NCI-H345 treated with DMSO at 0.1 percent for 48 hours (cell line): ENCODE measurements at regions not wholly inside any gene's neighbourhood (a gene's known extent, or its start where the extent isn't known, plus 50 kb on each side); places are given as distances from the start of the nearest gene placed in this dataset.
"Not testable (repeated sequence)": the region's sequence is repeated elsewhere in the genome, so short reads cannot be mapped to it uniquely, and the experiment has no call there.

Experiments used
- DNase-seq: peaks from one replicate; lab custom pipeline; 2025; ENCODE audit not compliant: unreplicated experiment; lab: John Stamatoyannopoulos, UW

DNA sequence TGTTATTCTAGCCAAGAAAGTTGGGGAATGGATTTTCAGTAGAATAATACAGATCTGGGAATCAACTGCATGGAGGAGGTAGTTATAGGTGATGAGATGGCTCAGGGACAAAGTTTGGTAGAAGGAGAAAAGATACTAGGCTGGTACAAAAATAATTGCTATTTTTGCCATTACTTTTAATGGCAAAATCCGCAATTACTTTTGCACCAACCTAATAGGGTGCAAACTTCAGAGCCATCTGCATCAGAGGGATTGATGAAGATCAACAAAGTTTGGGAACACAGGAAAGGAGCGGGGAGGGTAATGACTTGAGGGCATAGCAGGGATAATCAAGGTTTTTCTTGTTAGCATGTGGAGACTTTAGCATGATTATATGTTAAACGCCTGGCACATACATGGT lies 178.7 kb upstream of the ROPN1B start:
- not testable (repeated sequence) for DNase-seq

DNA sequence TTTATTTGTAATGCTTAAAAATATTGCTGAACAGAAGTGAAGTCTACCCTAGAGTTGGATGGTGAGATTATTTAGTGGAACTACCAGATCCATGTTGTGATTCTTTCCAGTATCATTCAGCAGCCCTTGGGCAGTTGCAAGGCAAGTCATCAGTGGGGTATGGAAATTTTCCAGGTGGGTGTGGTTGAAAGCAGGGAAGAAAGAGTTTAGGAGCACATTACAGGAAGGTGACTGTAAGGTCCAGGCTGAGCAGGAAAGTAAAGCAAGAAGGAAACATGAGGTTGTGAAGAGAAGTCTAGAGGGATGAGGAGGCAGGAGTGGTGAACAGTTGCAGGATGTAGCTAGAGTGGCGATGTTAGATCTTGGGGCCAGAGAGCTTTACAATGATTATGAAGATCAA lies 178.0 kb upstream of the ROPN1B start:
- DNase-seq, result not testable (repeated sequence)

DNA sequence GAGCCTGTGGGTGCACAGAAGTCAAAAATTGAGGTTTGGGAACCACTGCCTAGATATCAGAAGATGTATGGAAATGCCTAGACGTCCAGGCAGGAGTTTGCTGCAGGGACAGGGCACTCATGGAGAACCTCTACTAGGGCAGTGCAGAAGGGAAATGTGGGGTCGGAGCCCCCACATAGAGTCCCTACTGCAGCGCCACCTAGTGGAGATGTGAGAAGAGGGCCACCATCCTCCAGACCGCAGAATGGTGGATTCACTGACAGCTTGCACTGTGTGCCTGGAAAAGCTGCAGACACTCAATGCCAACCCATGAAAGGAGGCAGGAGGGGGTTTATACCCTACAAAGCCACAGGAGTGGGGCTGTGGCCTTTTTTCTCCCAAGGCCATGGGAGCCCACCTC lies 159.0 kb upstream of the ROPN1B start:
- DNase-seq, result not testable (repeated sequence)

DNA sequence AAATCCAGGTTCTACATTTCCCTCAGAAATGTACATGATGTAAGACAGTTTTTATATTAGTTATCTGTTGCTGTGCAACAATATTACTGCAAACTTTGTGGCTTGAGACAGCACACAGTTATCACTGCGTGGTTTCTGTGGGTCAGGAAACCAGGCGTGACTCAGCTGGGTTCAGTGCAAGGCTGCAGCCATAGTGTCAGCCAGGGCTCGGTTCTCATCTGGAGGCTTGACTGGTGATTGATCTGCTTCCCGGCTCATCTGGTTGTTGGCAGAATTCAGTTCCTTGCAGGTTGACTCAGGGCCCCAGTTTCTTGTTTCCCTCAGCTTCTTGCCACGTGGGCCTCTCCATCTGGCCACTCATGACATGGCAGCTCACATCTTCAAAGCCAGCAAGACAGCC lies 146.8 kb upstream of the ROPN1B start:
- DNase-seq, result not testable (repeated sequence)

DNA sequence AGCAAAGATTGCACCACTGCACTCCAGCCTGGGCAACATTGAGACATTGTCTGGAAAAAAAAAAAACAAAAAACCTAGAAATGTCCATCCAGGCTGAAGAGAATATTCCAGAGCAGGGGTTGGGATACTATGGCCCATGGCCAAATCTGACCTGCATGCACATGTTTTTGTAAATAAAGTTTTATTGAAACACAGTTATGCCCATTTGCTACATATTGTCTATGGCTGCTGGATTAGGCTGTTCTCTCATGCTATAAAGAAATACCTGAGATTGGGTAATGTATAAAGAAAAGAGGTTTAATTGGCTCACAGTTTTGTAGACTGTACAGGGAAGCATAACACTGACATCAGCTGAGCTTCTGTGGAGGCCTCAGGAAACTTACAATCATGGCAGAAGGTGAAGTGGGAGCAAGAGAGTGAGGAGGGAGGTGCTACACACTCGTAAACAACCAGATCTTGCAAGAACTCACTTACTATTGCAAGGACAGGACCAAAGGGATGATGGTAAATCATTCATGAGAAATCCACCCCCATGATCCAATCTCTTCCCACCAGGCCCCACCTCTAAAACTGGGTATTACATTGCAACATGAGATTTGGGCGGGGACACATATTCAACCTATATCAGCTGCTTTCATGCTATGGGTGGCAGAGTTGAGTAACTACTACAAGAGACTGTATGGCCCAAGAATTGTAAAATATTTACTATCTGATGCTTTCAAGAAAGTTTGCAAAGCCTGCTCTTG lies 137.8 kb upstream of the ROPN1B start:
- not testable (repeated sequence) for DNase-seq

DNA sequence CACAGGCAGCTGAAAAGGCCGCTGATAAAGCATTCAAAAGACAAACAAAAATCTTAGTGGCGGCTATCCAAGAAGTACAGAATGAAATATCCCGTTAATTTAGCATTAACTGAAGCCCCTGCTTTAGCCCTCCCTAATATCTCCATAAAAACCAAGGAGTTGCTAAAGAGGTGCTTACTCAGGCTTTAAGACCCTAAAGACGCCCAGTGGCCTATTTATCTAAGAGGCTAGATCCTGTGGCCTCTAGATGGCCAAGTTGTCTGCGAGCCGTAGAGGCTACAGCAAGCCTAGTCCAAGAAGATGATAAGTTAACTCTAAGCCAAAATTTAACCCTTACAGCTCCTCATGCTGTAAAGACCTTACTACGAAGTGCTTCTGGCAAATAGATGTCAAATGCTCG lies 133.4 kb upstream of the ROPN1B start:
- not testable (repeated sequence) for DNase-seq

DNA sequence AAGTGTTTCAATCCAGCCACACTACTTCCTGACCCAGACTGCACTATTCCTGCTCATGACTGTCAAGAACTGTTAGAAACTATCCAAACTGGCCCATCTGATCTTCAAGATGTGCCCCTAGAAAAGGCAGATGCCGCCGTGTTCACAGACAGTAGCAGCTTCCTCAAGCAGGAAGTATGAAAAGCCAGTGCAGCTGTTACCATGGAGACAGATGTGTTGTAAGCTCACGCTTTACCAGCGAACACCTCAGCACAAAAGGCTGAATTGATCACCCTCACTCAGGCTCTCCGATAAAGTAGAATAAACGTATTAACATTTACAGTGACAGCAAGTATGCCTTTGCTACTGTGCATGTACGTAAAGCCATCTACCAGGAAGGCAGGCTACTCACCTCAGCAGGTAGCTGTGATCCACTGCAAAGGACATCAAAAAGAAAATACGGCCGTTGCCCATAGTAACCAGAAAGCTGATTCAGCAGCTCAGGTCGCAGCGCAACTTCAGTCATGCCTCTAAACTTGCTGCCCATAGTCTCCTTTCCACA lies 132.9 kb upstream of the ROPN1B start:
- DNase-seq, result not testable (repeated sequence)

DNA sequence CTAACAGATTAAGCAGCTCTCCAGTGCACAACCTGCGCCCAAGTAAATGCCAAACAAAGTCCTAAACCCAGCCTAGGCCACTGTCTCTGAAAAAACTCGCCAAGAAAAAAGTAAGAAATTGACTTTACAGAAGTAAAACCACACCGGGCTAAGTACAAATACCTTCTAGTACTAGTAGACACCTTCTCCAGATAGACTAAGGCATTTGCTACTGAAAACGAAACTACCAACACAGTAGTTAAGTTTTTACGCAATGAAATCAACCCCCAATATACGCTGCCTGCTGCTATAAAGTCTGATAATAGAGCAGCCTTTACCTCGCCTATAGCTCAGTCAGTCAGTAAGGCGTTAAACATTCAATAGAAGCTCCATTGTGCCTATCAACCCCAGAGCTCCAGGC lies 132.2 kb upstream of the ROPN1B start:
- DNase-seq, result not testable (repeated sequence)

DNA sequence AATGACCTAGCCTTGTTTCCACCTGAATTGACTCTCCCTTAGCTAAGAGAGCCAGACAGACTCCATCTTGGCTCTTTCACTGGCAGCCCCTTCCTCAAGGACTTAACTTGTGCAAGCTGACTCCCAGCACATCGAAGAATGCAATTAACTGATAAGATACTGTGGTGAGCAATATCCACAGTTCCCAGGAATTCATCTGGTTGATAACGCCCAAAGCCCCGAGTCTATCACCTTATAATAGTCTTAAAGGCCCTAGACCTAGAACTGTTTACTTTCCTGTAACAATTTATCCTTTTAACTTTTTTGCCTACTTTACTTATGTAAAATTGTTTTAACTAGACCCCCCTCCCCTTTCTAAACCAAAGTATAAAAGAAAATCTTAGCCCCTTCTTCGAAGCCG lies 130.1 kb upstream of the ROPN1B start:
- DNase-seq, result not testable (repeated sequence)

DNA sequence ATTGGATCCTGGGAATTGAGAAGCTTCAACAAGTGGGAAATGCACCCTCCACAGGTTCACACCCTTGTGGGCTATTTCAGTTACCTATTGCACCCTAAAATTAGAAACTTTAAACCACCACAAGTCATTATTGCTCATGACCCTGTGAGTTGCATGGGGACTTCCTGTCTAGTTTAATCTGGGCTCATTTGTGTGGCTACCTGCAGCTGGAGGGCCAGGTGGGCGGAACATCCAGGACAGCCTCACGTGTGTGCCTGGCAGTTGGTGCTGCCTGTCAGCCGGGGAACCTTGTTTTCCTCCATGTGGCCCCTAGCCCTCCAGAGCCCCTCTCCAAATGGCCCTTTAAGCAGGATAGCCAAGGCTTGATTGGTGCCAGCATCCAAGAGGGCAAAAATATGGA lies 128.5 kb upstream of the ROPN1B start:
- not testable (repeated sequence) for DNase-seq

DNA sequence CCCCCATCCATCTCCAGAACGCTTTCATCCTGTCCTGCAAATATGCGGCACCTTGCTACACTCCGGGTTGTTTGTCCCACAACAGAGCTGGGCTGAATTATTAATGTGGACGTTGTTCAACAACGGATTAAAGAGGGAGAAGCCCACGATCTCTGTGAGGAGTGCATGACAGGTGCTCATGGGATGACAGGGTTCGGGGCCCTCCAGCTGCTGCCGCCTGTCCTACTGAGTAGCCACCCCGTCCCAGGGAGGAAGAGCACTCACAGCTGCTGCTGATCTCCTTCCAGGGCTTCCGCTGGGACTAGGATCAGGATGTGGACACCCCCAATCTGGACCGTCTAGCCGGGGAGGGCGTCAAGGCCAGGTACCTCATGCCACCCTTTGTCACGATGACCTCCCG lies 121.0 kb upstream of the ROPN1B start:
- DNase-seq, result not testable (repeated sequence)

DNA sequence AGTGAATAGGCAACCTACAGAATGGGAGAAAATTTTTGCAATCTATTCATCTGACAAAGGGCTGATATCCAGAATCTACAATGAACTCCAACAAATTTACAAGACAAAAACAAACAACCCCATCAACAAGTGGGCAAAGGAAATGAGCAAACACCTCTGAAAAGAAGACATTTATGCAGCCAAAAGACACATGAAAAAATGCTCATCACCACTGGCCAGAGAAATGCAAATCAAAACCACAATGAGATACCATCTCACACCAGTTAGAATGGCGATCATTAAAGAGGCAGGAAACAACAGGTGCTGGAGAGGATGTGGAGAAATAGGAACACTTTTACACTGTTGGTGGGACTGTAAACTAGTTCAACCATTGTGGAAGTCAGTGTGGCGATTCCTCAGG lies 114.0 kb upstream of the ROPN1B start:
- DNase-seq, result not testable (repeated sequence)

DNA sequence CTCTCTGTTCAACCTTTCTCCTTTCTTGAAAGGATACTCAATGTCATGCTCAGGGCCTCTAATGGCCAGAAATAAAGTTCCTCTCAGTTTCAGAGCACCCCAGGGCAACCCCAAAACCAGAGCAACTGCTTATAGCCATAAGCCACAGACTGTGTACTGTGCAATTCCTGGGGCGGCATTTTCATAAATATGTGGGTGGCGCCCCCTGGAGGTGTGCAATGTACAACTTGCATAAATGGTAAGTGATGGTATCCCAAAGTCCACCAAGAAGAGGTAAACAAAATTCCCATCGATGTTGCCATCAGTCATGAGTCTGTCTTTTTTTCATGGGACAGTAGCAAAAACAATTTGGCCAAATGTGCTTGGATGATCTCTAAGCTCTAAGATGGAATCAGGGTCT lies 108.4 kb upstream of the ROPN1B start:
- not testable (repeated sequence) for DNase-seq

DNA sequence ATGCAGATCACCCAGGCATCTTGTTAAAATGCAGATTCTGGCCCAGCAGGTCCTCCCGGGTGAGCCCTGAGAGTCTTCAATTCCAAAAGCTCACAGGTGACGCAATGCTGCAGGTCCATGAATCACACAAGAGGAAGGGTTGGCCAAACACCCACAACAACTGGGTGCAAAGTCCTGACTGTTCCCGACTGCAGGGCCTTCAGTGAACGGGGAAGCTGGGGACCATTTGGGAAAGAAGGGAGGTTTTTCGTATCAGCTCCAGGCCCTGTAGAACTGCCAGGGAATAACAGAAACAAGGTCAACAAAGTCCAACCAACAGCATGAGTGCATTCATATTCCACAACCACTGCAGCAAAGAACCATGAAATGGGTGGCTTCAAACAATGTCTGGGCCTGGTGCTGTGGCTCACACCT lies 106.1 kb upstream of the ROPN1B start:
- not testable (repeated sequence) for DNase-seq

DNA sequence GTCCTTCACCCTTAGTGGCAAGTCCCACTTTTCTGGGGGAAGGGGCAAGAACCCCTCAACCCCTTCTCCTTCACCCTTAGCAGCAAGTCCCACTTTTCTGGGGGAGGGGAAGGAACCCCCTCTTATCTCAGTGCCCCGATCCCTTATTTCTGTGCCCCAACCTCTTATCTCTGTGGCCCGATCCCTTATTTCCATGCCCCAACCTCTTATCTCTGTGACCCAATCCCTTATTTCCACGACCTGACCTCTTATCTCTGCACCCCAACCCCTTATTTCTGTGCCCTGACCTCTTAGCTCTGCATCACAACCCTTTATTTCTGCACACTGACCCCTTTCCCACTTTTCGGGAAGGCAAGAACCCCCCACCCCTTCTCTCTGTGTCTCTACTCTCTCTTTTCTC lies 104.4 kb upstream of the ROPN1B start:
- not testable (repeated sequence) for DNase-seq

DNA sequence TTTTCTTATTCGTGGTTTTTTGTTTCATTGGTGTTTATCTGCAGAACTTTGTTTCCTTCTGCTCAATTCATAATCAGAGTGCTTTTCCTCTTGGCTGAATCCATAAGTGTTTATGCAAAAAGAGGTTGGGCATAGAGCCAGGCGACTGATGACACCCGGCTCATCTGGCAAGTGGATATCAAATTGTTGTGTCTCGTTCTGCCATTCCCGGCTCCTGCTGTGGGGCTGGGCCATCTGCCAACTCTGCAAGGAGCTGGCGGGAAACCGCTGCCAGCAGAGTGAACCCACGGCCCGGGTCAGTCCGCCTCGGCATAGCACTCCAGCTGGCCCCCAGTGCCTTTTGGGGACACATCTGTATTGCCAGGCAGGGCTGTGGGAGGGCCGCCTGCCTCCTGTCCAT lies 83.0 kb upstream of the ROPN1B start:
- DNase-seq, result peak; percentile 85

DNA sequence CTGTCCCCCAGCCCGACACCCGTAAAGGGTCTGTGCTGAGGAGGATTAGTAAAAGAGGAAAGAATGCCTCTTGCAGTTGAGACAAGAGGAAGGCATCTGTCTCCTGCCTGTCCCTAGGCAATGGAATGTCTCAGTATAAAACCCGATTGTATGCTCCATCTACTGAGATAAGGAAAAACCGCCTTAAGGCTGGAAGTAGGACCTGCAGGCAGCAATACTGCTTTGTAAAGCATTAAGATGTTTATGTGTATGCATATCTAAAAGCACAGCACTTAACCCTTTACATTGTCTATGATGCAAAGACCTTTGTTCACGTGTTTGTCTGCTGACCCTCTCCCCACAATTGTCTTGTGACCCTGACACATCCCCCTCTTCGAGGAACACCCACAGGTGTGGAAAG lies 69.8 kb upstream of the ROPN1B start:
- DNase-seq, result not testable (repeated sequence)

DNA sequence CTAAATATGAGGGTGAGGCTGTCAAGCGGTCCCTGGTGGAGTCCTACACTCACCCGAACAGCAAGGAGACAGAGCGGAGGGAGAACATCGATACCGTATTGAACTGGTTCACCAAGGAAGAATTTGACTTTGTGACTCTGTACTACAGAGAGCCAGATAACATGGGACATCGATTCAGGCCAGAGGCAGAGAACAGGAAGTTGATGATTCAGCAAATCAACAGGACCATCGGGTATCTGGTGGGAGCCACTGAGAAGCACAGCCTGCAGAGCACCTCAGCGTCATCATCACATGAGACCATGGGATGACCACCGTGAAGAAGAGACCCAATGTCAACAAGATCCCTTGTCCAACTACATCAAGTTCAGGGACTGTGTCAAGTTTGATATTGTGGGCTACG lies 67.5 kb upstream of the ROPN1B start:
- not testable (repeated sequence) for DNase-seq

DNA sequence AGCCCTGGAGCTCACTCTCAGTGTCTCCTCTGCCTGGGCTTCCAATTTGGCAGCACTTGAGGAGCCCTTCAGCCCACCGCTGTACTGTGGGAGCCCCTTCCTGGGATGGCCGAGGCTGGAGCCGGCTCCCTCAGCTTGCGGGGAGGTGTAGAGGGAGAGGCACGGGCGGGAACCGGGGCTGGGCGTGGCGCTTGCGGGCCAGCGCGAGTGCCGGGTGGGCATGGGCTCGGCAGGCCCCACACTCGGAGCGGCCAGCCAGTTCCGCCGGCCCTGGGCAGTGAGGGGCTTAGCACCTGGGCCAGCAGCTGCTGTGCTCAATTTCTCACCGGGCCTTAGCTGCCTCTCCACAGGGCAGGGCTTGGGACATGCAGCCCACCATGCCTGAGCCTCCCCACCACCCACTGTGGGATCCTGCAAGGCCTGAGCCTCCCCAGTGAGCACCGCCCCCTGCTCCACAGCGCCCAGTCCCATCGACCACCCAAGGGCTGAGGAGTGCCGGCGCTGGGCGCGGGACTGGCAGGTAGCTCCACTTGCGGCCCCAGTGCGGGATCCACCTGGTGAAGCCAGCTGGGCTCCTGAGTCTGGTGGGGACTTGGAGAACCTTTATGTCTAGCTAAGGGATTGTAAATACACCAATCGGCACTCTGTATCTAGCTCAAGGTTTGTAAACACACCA lies 65.1 kb upstream of the ROPN1B start:
- DNase-seq, result not testable (repeated sequence)

DNA sequence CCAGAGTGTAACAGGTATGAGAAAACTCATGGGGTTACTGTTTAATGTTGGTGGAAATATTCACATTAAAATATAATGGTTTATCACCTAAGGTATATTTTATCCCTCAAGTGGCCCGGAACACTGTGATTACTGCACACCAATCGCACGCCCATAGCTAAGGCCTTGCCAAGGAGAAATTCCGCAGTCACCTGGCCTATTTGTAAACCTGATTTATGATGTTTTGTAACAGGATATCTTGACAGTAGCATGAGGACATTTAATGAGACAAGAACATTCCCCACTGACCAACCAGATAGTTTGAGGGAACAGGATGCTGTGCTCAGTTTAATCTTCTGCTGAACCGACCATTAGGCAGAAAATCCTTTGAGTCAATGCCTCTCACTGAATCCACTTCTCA lies 61.7 kb upstream of the ROPN1B start:
- DNase-seq, result not testable (repeated sequence)

DNA sequence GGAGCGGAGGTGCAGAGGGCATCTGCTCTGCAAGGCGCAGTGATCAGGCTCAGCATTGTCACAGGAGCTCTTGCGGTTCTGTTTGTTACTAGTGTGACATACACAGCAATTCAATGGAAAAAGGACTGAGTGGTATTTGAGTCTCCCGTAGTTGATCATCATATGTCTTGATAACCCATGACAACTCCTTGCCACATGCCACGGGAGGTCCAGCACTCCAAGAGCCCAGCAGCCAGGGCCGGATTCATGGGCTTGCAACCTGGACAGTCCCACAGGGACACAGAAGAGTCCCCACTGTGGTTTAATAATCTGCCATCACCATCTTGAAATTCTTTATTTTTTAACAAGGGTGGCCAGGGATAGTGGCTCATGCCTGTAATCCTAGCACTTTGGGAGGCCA lies 58.1 kb upstream of the ROPN1B start:
- not testable (repeated sequence) for DNase-seq
